Memory B cell (primary cell): ENCODE measurements at regions not wholly inside any gene's neighbourhood (a gene's known extent, or its start where the extent isn't known, plus 50 kb on each side); places are given as distances from the start of the nearest gene placed in this dataset.
"Not testable (repeated sequence)": the region's sequence is repeated elsewhere in the genome, so short reads cannot be mapped to it uniquely, and the experiment has no call there.

Experiments
- ATAC-seq: fragments of 150-1000 bp; cut with Tn5 transposase; 2 replicates; pipeline ENCODE4 v1.10.0; 2021; ENCODE audit warnings: low read depth, mild to moderate bottlenecking, moderate library complexity
- DNase-seq, 2 donors: peaks; one replicate each; pipeline ENCODE4 v3.0.0; 2022; ENCODE audit warnings: low spot score in 2 of 2
- H3K27ac Mint-ChIP-seq: one replicate; pipeline ENCODE4 v1.8.0; 2022; ENCODE audit warnings: mild to moderate bottlenecking, moderate library complexity, mixed read lengths
- H3K27me3 Mint-ChIP-seq: one replicate; pipeline ENCODE4 v1.8.0; 2022; ENCODE audit warnings: mixed read lengths
- H3K36me3 Mint-ChIP-seq: one replicate; pipeline ENCODE4 v1.8.0; 2022; ENCODE audit warnings: mild to moderate bottlenecking, mixed read lengths
- H3K4me1 Mint-ChIP-seq: one replicate; pipeline ENCODE4 v1.8.0; 2022; ENCODE audit warnings: mixed read lengths
- H3K4me3 Mint-ChIP-seq: one replicate; pipeline ENCODE4 v1.8.0; 2022; ENCODE audit warnings: mild to moderate bottlenecking, moderate library complexity, mixed read lengths
- H3K9me3 Mint-ChIP-seq: one replicate; pipeline ENCODE4 v1.8.0; 2022; ENCODE audit warnings: mixed read lengths

DNA sequence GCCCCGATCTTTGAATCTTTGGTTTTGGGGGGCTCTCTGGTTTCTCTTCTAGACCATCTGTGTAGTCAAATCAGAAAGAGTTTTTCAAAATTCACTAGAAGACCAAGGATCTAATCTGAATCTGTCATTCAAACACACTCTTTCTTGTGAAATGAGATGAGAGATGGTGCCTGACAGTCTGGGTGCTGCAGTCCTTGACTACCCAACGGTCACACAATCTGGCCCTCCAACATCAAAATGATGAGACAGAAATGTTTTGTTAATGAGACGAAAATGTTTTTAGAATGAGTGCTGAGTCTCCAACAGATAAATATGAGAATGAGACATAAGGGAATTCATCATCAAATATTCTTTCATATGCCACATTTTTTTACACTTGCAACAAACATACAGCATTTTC, 695.7 kb upstream of the USP15 start:
- ATAC-seq (no peak), DNase-seq (no peak)
- H3K27ac Mint-ChIP-seq = no peak overlapping the region
- H3K4me3 Mint-ChIP-seq = no peak overlapping the region
- no peaks in the 10 kb centered on the region for H3K36me3 Mint-ChIP-seq
- H3K9me3 Mint-ChIP-seq = peaks cover 8% of the 10 kb centered on the region
- no peaks in the 10 kb centered on the region for H3K4me1 Mint-ChIP-seq
- no peaks in the 10 kb centered on the region for H3K27me3 Mint-ChIP-seq

DNA sequence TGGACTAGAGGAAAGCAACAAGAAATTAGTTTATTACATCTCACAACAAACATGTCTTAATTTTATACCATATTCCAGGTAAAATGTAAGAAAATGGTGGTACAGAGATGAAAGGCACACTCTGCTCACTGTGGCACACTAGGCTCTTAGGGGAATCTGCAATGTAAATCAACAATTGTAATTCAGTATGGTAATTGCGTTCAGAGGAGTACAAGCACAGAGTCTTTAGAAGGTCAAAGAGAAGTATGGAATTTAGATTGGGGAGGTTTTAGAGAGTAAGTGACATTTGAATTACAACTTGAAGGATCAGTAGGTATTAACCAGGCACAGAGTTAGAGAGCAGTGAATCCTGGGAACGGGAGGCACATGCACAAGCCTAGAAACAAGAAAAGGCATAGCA, 694.0 kb upstream of the USP15 start:
- Mint-ChIP-seq H3K27me3 (no peaks in the 10 kb centered on the region), H3K4me3 (no peak overlapping the region), H3K27ac (no peak overlapping the region), H3K36me3 (no peaks in the 10 kb centered on the region), H3K4me1 (no peaks in the 10 kb centered on the region), H3K9me3 (peaks cover 8% of the 10 kb centered on the region)
- no peak for DNase-seq
- ATAC-seq = no peak

DNA sequence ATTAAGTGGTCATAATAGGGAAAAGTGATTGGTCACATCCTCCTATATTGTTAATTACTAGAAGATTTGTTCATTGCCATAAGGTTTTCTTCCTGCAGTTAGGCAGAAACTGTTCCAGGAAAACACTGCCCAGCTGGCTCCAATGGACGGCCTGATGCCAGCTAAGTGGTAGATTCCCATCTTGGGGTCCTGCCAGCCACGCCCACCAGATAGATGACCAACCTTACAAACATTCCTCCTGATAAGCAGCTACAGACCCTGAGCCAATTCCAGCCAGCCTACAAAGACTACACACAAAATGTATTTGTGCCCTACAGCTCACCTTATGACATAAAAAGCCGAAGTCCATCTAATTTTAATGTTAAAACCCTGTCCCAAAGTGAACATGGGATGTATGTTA, 685.9 kb upstream of the USP15 start:
- H3K36me3 Mint-ChIP-seq = no peaks in the 10 kb centered on the region
- no peak for DNase-seq
- H3K9me3 Mint-ChIP-seq = peaks cover 2% of the 10 kb centered on the region
- no peak overlapping the region for H3K4me3 Mint-ChIP-seq
- ATAC-seq = no peak
- no peaks in the 10 kb centered on the region for H3K27me3 Mint-ChIP-seq
- no peaks in the 10 kb centered on the region for H3K4me1 Mint-ChIP-seq
- no peak overlapping the region for H3K27ac Mint-ChIP-seq

DNA sequence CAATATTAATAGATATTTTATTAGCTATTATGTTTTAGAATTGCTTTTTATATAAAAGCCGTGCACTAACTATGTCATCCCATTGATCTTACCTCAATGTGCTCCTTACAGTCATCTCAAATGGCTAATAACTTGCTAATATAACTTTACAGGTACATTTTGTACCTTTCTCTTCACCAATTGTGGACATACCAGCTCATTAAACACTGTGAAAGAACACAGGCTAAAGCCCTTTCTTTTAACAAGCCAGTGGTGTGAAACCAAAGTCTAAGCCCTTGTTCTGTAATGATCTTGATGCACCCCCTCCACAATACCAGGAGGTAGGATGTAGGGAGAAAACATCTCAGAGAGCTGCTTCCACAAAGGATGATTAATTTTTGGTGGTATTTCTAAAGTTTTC, 675.3 kb upstream of the USP15 start:
- Mint-ChIP-seq H3K4me1 (no peaks in the 10 kb centered on the region), H3K36me3 (peaks cover 2% of the 10 kb centered on the region), H3K27ac (no peak overlapping the region), H3K4me3 (no peak overlapping the region), H3K9me3 (peaks cover 25% of the 10 kb centered on the region), H3K27me3 (no peaks in the 10 kb centered on the region)
- ATAC-seq (no peak), DNase-seq (no peak)

DNA sequence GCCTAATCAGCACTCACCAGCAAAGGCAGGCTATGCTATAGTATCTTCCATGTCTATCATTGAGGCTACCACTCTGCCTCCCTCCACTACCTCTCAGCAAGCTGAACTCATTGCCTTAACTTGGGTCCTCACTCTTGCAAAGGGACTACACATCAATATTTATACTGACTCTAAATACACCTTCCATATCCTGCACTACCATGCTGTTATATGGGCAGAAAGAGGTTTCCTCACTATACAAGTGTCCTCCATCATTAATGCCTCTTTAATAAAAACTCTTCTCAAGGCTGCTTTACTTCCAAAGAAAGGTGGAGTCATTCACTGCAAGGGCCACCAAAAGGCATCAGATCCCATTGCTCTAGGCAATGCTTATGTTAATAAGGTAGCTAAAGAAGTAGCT, 669.3 kb upstream of the USP15 start:
- H3K4me1 Mint-ChIP-seq, H3K27me3 Mint-ChIP-seq, H3K27ac Mint-ChIP-seq, H3K4me3 Mint-ChIP-seq, ATAC-seq, DNase-seq, H3K36me3 Mint-ChIP-seq: not testable (repeated sequence)
- peaks cover 41% of the 10 kb centered on the region for H3K9me3 Mint-ChIP-seq

DNA sequence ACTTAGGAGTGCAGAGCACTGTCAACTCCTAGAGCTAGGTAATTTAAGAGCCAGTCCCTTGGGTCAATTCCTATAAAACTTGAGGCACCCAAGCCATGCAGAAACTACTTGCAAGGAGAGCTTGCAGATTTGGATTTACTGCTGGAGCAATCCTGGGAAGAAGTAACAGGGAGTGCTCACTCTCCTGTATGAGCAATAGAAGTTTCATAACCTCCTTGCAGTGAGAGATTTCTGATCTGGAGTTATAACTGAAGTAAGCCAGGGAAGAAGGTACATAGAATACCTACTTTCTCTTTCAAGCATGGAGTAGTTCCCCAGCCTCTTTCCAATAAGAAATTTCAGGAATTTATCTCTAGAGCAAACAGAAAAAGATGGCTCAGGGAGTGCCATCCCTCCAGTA, 650.1 kb upstream of the USP15 start:
- ATAC-seq (no peak), DNase-seq (no peak)
- Mint-ChIP-seq H3K9me3 (peaks cover 5% of the 10 kb centered on the region), H3K27ac (no peak overlapping the region), H3K4me1 (no peaks in the 10 kb centered on the region), H3K4me3 (no peak overlapping the region), H3K27me3 (no peaks in the 10 kb centered on the region), H3K36me3 (no peaks in the 10 kb centered on the region)

DNA sequence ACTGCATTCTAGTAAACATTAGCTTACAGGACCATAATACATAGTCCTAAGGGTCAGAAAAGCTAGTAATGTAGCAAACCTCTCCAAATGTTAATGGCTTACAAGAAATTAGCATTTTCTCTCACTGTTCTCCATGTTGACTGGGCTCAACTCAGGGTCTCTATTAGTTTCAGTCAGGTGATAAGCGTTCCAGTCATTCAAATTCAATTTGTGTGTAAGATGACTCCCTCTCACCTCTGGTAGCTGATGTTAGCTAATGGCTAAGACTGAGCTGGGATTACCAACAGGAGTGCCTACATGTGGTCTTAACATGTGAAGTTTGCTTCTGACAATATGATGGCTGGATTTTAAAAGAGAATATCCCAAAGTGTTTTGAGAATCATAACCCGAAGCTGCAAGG, 630.5 kb upstream of the USP15 start:
- Mint-ChIP-seq H3K36me3 (no peaks in the 10 kb centered on the region), H3K4me1 (no peaks in the 10 kb centered on the region), H3K9me3 (peaks cover 9% of the 10 kb centered on the region), H3K27me3 (no peaks in the 10 kb centered on the region), H3K27ac (no peak overlapping the region), H3K4me3 (no peak overlapping the region)
- ATAC-seq = no peak
- DNase-seq = no peak

DNA sequence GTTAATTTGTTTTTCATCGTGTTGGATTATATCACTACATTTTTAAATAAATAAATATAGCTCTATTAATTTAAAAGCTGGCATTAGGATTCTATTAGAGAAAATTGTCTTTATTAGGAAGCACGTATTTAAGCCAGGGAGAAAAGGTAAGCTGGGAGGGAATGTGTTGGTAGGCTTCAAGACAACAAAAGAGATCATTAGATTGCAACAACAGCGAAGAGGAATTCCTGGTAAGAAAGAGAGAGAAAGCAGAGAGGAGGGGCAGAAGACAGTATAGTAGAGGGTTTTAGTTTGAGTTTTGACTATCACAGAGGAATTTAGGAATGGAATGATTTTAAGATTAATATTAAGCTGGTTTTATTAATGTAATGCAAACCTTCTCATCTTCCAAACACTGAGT, 613.6 kb upstream of the USP15 start:
- ATAC-seq = no peak
- Mint-ChIP-seq H3K27ac (no peak overlapping the region), H3K27me3 (no peaks in the 10 kb centered on the region), H3K9me3 (peaks cover 4% of the 10 kb centered on the region), H3K4me1 (no peaks in the 10 kb centered on the region), H3K36me3 (no peaks in the 10 kb centered on the region), H3K4me3 (no peak overlapping the region)
- DNase-seq = no peak

DNA sequence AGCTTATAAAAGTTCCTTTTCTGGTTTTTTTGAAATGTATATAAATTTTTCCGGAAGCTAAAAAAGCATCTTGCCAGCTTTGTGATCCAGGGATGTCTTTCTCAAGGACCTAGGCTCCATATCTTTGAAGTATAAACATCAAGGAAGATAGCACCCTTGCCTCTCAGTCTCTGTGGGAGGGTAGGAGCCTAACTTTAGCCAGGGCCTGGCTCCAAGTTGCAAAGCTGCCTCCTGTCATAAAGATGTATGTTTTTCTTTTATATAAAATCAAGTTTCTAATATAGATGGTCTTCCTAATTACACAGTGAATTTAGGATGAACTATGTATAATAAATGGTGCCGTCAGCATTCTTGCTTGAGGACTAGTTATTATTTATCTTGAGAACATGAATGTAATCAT, 612.6 kb upstream of the USP15 start:
- no peaks in the 10 kb centered on the region for H3K4me1 Mint-ChIP-seq
- H3K9me3 Mint-ChIP-seq = peaks cover 4% of the 10 kb centered on the region
- H3K36me3 Mint-ChIP-seq = no peaks in the 10 kb centered on the region
- no peak for DNase-seq
- no peak overlapping the region for H3K27ac Mint-ChIP-seq
- no peaks in the 10 kb centered on the region for H3K27me3 Mint-ChIP-seq
- no peak overlapping the region for H3K4me3 Mint-ChIP-seq
- ATAC-seq = no peak

DNA sequence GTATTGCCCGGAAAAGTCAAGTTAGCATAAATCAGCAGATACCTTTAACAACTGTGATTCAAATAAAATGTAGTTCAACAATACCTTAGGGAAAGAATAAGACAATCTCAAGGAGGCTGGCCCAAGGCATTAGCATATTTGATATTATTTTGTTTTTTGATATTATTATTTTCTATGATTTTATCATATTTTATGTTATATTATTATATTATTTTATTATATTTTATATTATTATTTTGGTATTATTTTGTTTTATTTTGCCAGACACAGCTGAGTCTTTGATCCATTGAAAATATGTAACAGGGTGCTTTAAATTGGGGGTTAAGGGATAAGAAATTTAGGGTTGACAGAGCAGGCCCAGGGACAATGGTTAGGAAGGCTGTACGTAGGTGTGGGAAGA, 607.9 kb upstream of the USP15 start:
- Mint-ChIP-seq H3K4me1 (no peaks in the 10 kb centered on the region), H3K36me3 (no peaks in the 10 kb centered on the region), H3K27me3 (no peaks in the 10 kb centered on the region), H3K4me3 (no peak overlapping the region), H3K9me3 (peaks cover 1% of the 10 kb centered on the region), H3K27ac (no peak overlapping the region)
- no peak for DNase-seq
- no peak for ATAC-seq

DNA sequence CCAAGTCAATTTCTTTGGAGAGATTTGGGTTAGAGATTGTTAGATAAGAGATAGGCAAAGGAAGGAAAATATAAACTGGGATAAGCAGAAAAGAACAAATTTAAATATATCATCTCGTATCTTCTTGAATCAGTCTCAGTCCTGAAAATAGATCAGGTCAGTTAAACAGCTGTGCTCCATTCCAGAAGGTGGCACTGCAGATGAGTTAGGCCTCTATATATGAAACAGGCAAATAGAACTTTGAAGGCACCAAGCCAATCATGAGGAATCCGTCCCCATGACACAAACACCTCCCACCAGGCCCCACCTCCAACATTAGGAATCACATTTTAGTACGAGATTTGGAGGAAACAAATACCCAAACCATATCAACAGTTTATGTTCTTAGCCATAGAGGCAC, 605.5 kb upstream of the USP15 start:
- Mint-ChIP-seq H3K36me3 (no peaks in the 10 kb centered on the region), H3K4me1 (no peaks in the 10 kb centered on the region), H3K9me3 (peaks cover 3% of the 10 kb centered on the region), H3K27me3 (no peaks in the 10 kb centered on the region), H3K27ac (no peak overlapping the region), H3K4me3 (no peak overlapping the region)
- ATAC-seq (no peak), DNase-seq (no peak)

DNA sequence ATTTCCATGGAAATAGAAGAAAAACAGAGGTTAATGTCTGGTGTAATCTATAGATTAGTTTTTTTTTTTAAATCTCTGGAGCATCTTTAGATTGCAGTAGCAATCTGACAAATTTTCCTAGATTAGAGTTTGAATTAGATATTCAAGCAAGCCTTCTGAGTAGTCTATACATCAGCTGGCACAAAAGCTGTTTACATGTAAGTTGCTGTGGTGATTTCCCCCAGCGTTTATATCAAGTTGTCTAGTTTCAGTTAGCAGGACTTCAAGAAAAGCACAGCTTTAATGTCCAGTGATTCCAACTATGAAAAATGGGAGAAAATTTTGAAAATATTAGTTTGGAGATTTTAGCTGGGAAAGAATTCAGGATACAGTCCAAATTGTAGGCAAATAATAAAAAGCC, 605.0 kb upstream of the USP15 start:
- ATAC-seq = no peak
- no peak overlapping the region for H3K27ac Mint-ChIP-seq
- H3K4me1 Mint-ChIP-seq = no peaks in the 10 kb centered on the region
- no peaks in the 10 kb centered on the region for H3K27me3 Mint-ChIP-seq
- H3K4me3 Mint-ChIP-seq = no peak overlapping the region
- peaks cover 3% of the 10 kb centered on the region for H3K9me3 Mint-ChIP-seq
- no peaks in the 10 kb centered on the region for H3K36me3 Mint-ChIP-seq
- DNase-seq = no peak

DNA sequence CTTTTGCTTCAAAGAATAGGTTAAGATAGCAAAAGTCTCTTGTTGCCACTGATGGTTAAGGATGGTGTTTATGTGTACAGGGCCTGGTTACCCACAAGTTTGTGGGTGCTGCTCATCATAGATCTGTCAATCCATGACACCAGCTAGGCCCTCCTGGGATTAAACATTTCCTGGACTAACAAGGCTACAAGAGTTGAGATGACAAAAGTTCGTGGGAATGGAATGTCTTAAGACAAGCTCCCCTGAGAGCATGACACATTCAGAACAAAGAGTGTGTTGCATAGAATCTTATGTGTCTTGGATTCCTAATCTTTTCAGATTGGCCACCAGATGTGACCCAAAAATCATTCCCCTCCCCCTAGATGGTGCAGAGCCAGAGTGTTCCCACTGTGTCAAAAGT, 592.5 kb upstream of the USP15 start:
- Mint-ChIP-seq H3K4me1 (no peaks in the 10 kb centered on the region), H3K36me3 (no peaks in the 10 kb centered on the region), H3K27me3 (no peaks in the 10 kb centered on the region), H3K27ac (no peak overlapping the region), H3K4me3 (no peak overlapping the region), H3K9me3 (peaks cover 10% of the 10 kb centered on the region)
- ATAC-seq (no peak), DNase-seq (no peak)

DNA sequence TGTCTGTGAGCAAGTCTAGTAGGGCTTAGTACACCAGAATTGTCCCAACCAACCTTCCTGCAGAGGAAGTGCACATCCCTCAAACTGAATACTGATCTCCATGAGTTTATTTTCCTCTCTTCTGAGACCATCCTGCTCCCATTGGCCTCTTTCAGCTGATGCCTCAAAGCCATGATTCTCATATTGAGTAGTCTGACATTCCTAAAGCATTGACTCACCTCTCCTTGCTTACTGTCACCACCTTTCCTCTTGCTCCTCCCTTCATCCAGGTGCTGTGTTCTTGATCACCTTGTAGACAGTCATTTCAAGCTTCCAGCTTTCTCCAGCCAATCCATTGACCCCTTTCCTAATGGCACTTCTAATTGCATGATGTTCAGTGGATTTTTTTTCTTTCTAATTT, 583.7 kb upstream of the USP15 start:
- Mint-ChIP-seq H3K27me3 (no peaks in the 10 kb centered on the region), H3K4me1 (no peaks in the 10 kb centered on the region), H3K27ac (no peak overlapping the region), H3K4me3 (no peak overlapping the region), H3K36me3 (no peaks in the 10 kb centered on the region), H3K9me3 (peaks cover 2% of the 10 kb centered on the region)
- DNase-seq (no peak), ATAC-seq (no peak)

DNA sequence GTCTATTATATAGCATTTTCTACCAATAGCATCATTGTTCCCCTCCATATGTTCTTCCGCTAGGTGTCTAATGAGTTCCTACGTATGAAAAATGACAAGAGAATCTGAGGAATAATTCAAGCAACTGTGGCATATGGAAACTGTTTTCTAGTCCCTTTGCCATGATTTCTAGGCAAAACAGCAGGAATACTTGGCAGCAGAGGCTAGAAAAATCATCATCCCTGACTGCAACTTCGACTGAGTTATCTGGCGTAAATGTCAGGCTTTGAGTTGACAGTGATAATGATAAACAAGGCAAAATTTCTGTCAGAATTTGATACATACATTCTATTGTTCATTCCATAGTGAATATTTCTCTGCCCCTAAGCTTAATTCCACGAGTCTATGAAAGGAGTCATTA, 572.8 kb upstream of the USP15 start:
- Mint-ChIP-seq H3K9me3 (peaks cover 6% of the 10 kb centered on the region), H3K4me3 (no peak overlapping the region), H3K36me3 (no peaks in the 10 kb centered on the region), H3K27me3 (no peaks in the 10 kb centered on the region), H3K4me1 (no peaks in the 10 kb centered on the region), H3K27ac (no peak overlapping the region)
- DNase-seq (no peak), ATAC-seq (no peak)

DNA sequence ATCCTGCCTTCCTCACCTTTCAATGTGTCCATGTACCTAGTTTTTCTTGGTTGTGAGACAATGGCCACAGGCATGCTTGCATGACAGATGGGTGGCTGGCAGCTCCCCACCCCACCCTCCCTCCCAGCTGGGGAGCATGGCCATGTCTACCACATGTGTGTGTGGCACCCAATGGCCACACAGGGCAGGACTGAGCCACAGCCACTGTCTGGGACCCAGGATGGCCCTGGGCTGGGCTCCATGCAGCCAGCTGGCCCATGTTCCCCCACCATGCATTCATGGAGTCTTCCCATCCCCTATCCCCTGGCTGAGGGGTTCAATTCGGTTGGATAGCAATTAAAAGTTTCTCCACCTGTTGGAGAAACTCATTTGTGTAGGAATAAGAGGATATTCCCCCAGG, 566.0 kb upstream of the USP15 start:
- no peak for DNase-seq
- no peak overlapping the region for H3K27ac Mint-ChIP-seq
- no peak for ATAC-seq

More for the DNA sequence above, 566.0 kb upstream of the USP15 start:
- Mint-ChIP-seq H3K4me1 (no peaks in the 10 kb centered on the region), H3K36me3 (no peaks in the 10 kb centered on the region), H3K9me3 (peaks cover 9% of the 10 kb centered on the region), H3K4me3 (no peak overlapping the region), H3K27me3 (no peaks in the 10 kb centered on the region)
